H1 (cell line): ENCODE measurements at regions not wholly inside any gene's neighbourhood (a gene's known extent, or its start where the extent isn't known, plus 50 kb on each side); places are given as distances from the start of the nearest gene placed in this dataset.

Experiments used
- CTCF ChIA-PET: fragments of 300-600 bp; sonication (Branson Sonifier 250); formaldehyde crosslinking; loops from one replicate; lab custom pipeline; 2021; ENCODE audit not compliant: partially characterized antibody; lab: Charles Lee
- POLR2A ChIA-PET: fragments of 300-600 bp; sonication (Branson Sonifier 250); formaldehyde crosslinking; loops from one replicate; lab custom pipeline; 2021; ENCODE audit warnings: inconsistent platforms; ENCODE audit not compliant: partially characterized antibody; lab: Charles Lee
- DNase-seq, 2 experiments: peaks; one replicate each; pipeline versions ENCODE4 v3.0.0 to v3.0.0-alpha.2; 2010 to 2022; ENCODE audit warnings: low spot score in 2 of 2, low read depth in 1 of 2, mixed read lengths in 1 of 2
- FAIRE-seq: peaks from 2 replicates; lab custom pipeline; 2011; peaks lifted over from hg19 to GRCh38; lab: Jason Lieb, UNC
- H2AFZ ChIP-seq: 2 replicates; pipeline ENCODE4 v1.8.1; 2012; ENCODE audit warnings: low read length, inconsistent platforms
- H2AK5ac ChIP-seq: 2 replicates; pipeline ENCODE4 v1.6.1; 2013; ENCODE audit warnings: low read depth, low read length
- H2BK120ac ChIP-seq: replicated peaks from 2 replicates; pipeline ENCODE3; 2013; ENCODE audit warnings: low read depth, low read length, inconsistent platforms
- H2BK12ac ChIP-seq: 2 replicates; pipeline ENCODE4 v1.6.1; 2013; ENCODE audit warnings: low read depth, low read length
- H2BK15ac ChIP-seq: 2 replicates; pipeline ENCODE4 v1.6.1; 2013; ENCODE audit warnings: low read length
- H2BK20ac ChIP-seq: 2 replicates; pipeline ENCODE4 v1.6.1; 2013; ENCODE audit warnings: low read length
- H2BK5ac ChIP-seq: 2 replicates; pipeline ENCODE4 v1.6.1; 2013; ENCODE audit warnings: low read depth, low read length
- H3K14ac ChIP-seq: 2 replicates; pipeline ENCODE4 v1.6.1; 2013; ENCODE audit warnings: inconsistent platforms; ENCODE audit not compliant: insufficient read length
- H3K18ac ChIP-seq: 2 replicates; pipeline ENCODE4 v1.6.1; 2013; ENCODE audit warnings: low read length; ENCODE audit errors: extremely low read depth
- H3K23ac ChIP-seq: 2 replicates; pipeline ENCODE4 v1.6.1; 2013; ENCODE audit warnings: inconsistent platforms; ENCODE audit not compliant: insufficient read length
- H3K23me2 ChIP-seq: 2 replicates; pipeline ENCODE4 v1.6.1; 2013; ENCODE audit warnings: low read depth, low read length
- H3K27ac ChIP-seq: 2 replicates; pipeline ENCODE4 v1.6.1; 2011; ENCODE audit warnings: low read depth, low read length, inconsistent platforms
- H3K27me3 ChIP-seq, 4 experiments: replicated peaks in 1 of 4; 1 replicate in 1 of 4; 2 replicates in 3 of 4; pipeline versions ENCODE4 v1.6.1 to v1.8.1; 2011 to 2013; ENCODE audit warnings: low read length in 3 of 4, mild to moderate bottlenecking in 3 of 4, inconsistent platforms in 2 of 4, mixed read lengths in 2 of 4, moderate library complexity in 1 of 4; ENCODE audit not compliant: control insufficient read depth in 3 of 4, insufficient read depth in 3 of 4; ENCODE audit errors: extremely low read depth in 1 of 4
- H3K36me3 ChIP-seq, 4 experiments: 2 replicates each; pipeline versions ENCODE4 v1.6.1 to v1.8.1; 2011 to 2013; ENCODE audit warnings: mild to moderate bottlenecking in 4 of 4, low read length in 3 of 4, moderate library complexity in 2 of 4, control low read depth in 1 of 4, inconsistent platforms in 1 of 4; ENCODE audit not compliant: insufficient read depth in 4 of 4, control insufficient read depth in 2 of 4
- H3K4ac ChIP-seq: replicated peaks from 2 replicates; pipeline ENCODE3; 2013; ENCODE audit warnings: low read length, low read depth, mixed read lengths, inconsistent platforms; ENCODE audit not compliant: insufficient read length
- H3K4me1 ChIP-seq, 4 experiments: replicated peaks in 1 of 4; 1 replicate in 1 of 4; 2 replicates in 3 of 4; pipeline versions ENCODE4 v1.6.1 to v1.8.1; 2011 to 2013; ENCODE audit warnings: low read length in 3 of 4, inconsistent platforms in 2 of 4, mixed read lengths in 1 of 4; ENCODE audit not compliant: insufficient read depth in 4 of 4, control insufficient read depth in 3 of 4
- H3K4me2 ChIP-seq, 2 experiments: 2 replicates each; pipeline versions ENCODE4 v1.6.1 to v1.8.1; 2011 to 2013; ENCODE audit warnings: low read depth in 2 of 2, low read length in 2 of 2, control low read depth in 1 of 2, inconsistent platforms in 1 of 2, mild to moderate bottlenecking in 1 of 2; ENCODE audit not compliant: insufficient read depth in 1 of 2
- H3K4me3 ChIP-seq, 4 experiments: fragments of 200-600, 300-600 bp in 1 of 4; sonication (generic), shearing (Covaris generic), sonication (Bioruptor Twin) in 1 of 4; 2 replicates each; pipeline versions ENCODE4 v1.5.1 to v1.8.1; 2011 to 2016; ENCODE audit warnings: low read length in 4 of 4, low read depth in 3 of 4, control low read depth in 2 of 4, inconsistent platforms in 2 of 4, mild to moderate bottlenecking in 2 of 4, mixed read lengths in 1 of 4, moderate library complexity in 1 of 4; ENCODE audit not compliant: insufficient read depth in 2 of 4; ENCODE audit errors: extremely low read depth in 1 of 4
- H3K56ac ChIP-seq: replicated peaks from 2 replicates; pipeline ENCODE3; 2013; ENCODE audit warnings: low read depth, mild to moderate bottlenecking, mixed read lengths, low read length, inconsistent platforms; ENCODE audit not compliant: insufficient read length
- H3K79me1 ChIP-seq: 2 replicates; pipeline ENCODE4 v1.6.1; 2013; ENCODE audit warnings: low read depth, low read length, control low read depth
- H3K79me2 ChIP-seq, 2 experiments: 2 replicates each; pipeline versions ENCODE4 v1.6.1 to v1.8.1; 2012 to 2013; ENCODE audit warnings: low read length in 2 of 2, mild to moderate bottlenecking in 2 of 2, inconsistent platforms in 1 of 2; ENCODE audit not compliant: insufficient read depth in 2 of 2, control insufficient read depth in 1 of 2
- H3K9ac ChIP-seq, 4 experiments: replicated peaks in 1 of 4; 1 replicate in 1 of 4; 2 replicates in 3 of 4; pipeline versions ENCODE4 v1.6.1 to v1.8.1; 2011 to 2013; ENCODE audit warnings: low read depth in 3 of 4, low read length in 3 of 4, control low read depth in 2 of 4, mild to moderate bottlenecking in 2 of 4, moderate library complexity in 2 of 4, inconsistent platforms in 1 of 4; ENCODE audit errors: extremely low read depth in 1 of 4
- H3K9me3 ChIP-seq, 2 experiments: 2 replicates each; pipeline versions ENCODE4 v1.6.1 to v1.8.1; 2012 to 2013; ENCODE audit warnings: mild to moderate bottlenecking in 2 of 2, moderate library complexity in 2 of 2, control low read depth in 1 of 2, inconsistent platforms in 1 of 2, low read depth in 1 of 2, low read length in 1 of 2, mixed read lengths in 1 of 2; ENCODE audit not compliant: insufficient read depth in 2 of 2
- H4K20me1 ChIP-seq, 2 experiments: replicated peaks in 1 of 2; 2 replicates each; pipeline versions ENCODE3 to v1.8.1; 2011 to 2013; ENCODE audit warnings: inconsistent platforms in 2 of 2, low read length in 2 of 2, mild to moderate bottlenecking in 1 of 2; ENCODE audit not compliant: insufficient read depth in 2 of 2, control insufficient read depth in 1 of 2
- H4K5ac ChIP-seq: 2 replicates; pipeline ENCODE4 v1.6.1; 2013; ENCODE audit warnings: low read length, low read depth, mixed read lengths, inconsistent platforms; ENCODE audit not compliant: insufficient read length
- H4K8ac ChIP-seq: 2 replicates; pipeline ENCODE4 v1.8.0; 2013; ENCODE audit warnings: mild to moderate bottlenecking, moderate library complexity, low read length, inconsistent platforms; ENCODE audit not compliant: insufficient read depth; ENCODE audit errors: extremely low read depth
- H4K91ac ChIP-seq: replicated peaks from 2 replicates; pipeline ENCODE3; 2013; ENCODE audit warnings: low read length, mixed read lengths, inconsistent platforms; ENCODE audit not compliant: insufficient read length
- ATF2 ChIP-seq: IDR thresholded peaks from 2 replicates; pipeline ENCODE4 v1.6.1; 2012; ENCODE audit warnings: low read length, inconsistent platforms
- ATF3 ChIP-seq: IDR thresholded peaks from 2 replicates; pipeline ENCODE4 v1.6.1; 2011; ENCODE audit warnings: low read depth, mild to moderate bottlenecking, low read length; ENCODE audit not compliant: insufficient read depth
- HDAC2 ChIP-seq, 2 experiments: fragments of 300-600 bp in 1 of 2; sonication (generic) in 1 of 2; IDR thresholded peaks; 2 replicates each; pipeline ENCODE4 v1.6.1; 2011 to 2012; ENCODE audit warnings: low read depth in 2 of 2, low read length in 2 of 2, mild to moderate bottlenecking in 2 of 2, moderate library complexity in 2 of 2, borderline replicate concordance in 1 of 2, inconsistent platforms in 1 of 2
- HDAC6 ChIP-seq: IDR thresholded peaks from one replicate; pipeline ENCODE4 v1.7.1; 2012; ENCODE audit warnings: low read depth, mild to moderate bottlenecking, inconsistent platforms, low read length, moderate library complexity
- KDM5A ChIP-seq: fragments of 200-600 bp; IDR thresholded peaks from 2 replicates; pipeline ENCODE4 v1.7.1; 2012; ENCODE audit warnings: mild to moderate bottlenecking, low read length, inconsistent platforms, mixed read lengths
- POU5F1 ChIP-seq: IDR thresholded peaks from 2 replicates; pipeline ENCODE4 v1.6.1; 2011; ENCODE audit warnings: low read depth, mild to moderate bottlenecking, low read length, moderate library complexity
- SP4 ChIP-seq: IDR thresholded peaks from 2 replicates; pipeline ENCODE4 v1.6.1; 2012; ENCODE audit warnings: low read length, inconsistent platforms
- SUZ12 ChIP-seq: fragments of 200-600 bp; sonication (generic); IDR thresholded peaks from 2 replicates; pipeline ENCODE4 v1.6.1; 2012; ENCODE audit warnings: mild to moderate bottlenecking, inconsistent platforms, low read length, moderate library complexity, mixed read lengths
- TAF7 ChIP-seq: optimal IDR thresholded peaks from 2 replicates; pipeline ENCODE3; 2011; ENCODE audit warnings: low read depth, mild to moderate bottlenecking, inconsistent platforms, low read length, moderate library complexity, borderline replicate concordance
- TEAD4 ChIP-seq: IDR thresholded peaks from 2 replicates; pipeline ENCODE4 v1.6.1; 2012; ENCODE audit warnings: low read depth, low read length, inconsistent platforms, mixed read lengths
- ZNF274 ChIP-seq: IDR thresholded peaks from 2 replicates; pipeline ENCODE4 v1.7.0; 2012; ENCODE audit warnings: low read length, borderline replicate concordance; ENCODE audit errors: extremely low read depth
- WGBS, 2 experiments: shearing (Covaris generic) in 1 of 2; methylation state at CpG; one replicate each; pipeline versions ENCODE4 v1.1.6 to v1.1.7; 2013 to 2015; ENCODE audit warnings: low lambda C conversion rate in 2 of 2, mixed read lengths in 2 of 2, inconsistent platforms in 1 of 2, low coverage in 1 of 2, missing lambda C conversion rate in 1 of 2; ENCODE audit not compliant: insufficient replicate concordance in 2 of 2, insufficient coverage in 1 of 2, insufficient read length in 1 of 2; ENCODE audit errors: extremely low coverage in 1 of 2, missing lambda C conversion rate in 1 of 2; 5-methylcytosine and 5-hydroxymethylcytosine counted together

- H3K4me3 ChIP-seq, result no peak overlapping the region
- no peak overlapping the region for H2AK5ac ChIP-seq
- H3K27me3 ChIP-seq, result no peaks in the 10 kb centered on the region
- H2BK120ac ChIP-seq, result no peak overlapping the region
- H4K8ac ChIP-seq, result no peak overlapping the region
- no peak overlapping the region for H4K5ac ChIP-seq
- FAIRE-seq (no peak), DNase-seq (peak in 1 of 2 experiments; percentile 48)
- H3K79me2 ChIP-seq, result no peaks in the 10 kb centered on the region
- no peak overlapping the region for H3K4me2 ChIP-seq
- WGBS, 2 experiments, result 87% methylated on average over 7 of the region's 10 CpGs; no CpG with 5 or more reads in 1 of the 2 experiments
- H2BK12ac ChIP-seq, result peak overlapping the region; percentile 68; the same call in 1 of the 2 replicates
- no peak overlapping the region for H2BK15ac ChIP-seq
- H3K14ac ChIP-seq, result no peak overlapping the region
- H3K4me1 ChIP-seq, result peaks cover 0 to 3% (median under 1%) of the 10 kb centered on the region in 4 experiments; a peak in 2 of 7 replicates
- H3K79me1 ChIP-seq, result no peaks in the 10 kb centered on the region
- no peak overlapping the region for H3K56ac ChIP-seq
- no peak overlapping the region for H3K27ac ChIP-seq
- no peak overlapping the region for H2AFZ ChIP-seq
- H4K91ac ChIP-seq, result no peak overlapping the region
- no peak overlapping the region for H3K9ac ChIP-seq
- H2BK5ac ChIP-seq, result no peak overlapping the region
- no peak overlapping the region for H3K18ac ChIP-seq
- no peaks in the 10 kb centered on the region for H3K36me3 ChIP-seq
- ChIA-PET CTCF (no interaction called here), POLR2A (no interaction called here)
- H3K9me3 ChIP-seq, result no peaks in the 10 kb centered on the region
- H3K4ac ChIP-seq, result no peak overlapping the region
- no peaks in the 10 kb centered on the region; the same call in 1 of the 2 replicates for H3K23me2 ChIP-seq
- H3K23ac ChIP-seq, result no peak overlapping the region
- H4K20me1 ChIP-seq, result no peaks in the 10 kb centered on the region
- H2BK20ac ChIP-seq, result no peak overlapping the region
- TF ChIP-seq SP4 (no peak), ATF2 (no peak), SUZ12 (no peak), HDAC2 (IDR thresholded peaks at IDR 0.05; ENCODE audit: borderline replicate concordance in 1 of 2, low read depth in 2 of 2, low read length in 2 of 2) (no peak), POU5F1 (no peak), ZNF274 (no peak), KDM5A (no peak), TEAD4 (no peak), ATF3 (no peak), HDAC6 (no peak), TAF7 (no peak)
These were observed 216.9 kb downstream of the MATN1 start for GRCh38 chr1:30506291-30507015.
